Muscle layer of duodenum (tissue), 2 donors: ENCODE measurements at regions not wholly inside any gene's neighbourhood (a gene's known extent, or its start where the extent isn't known, plus 50 kb on each side); places are given as distances from the start of the nearest gene placed in this dataset.

ENCODE experiments used
- H3K27ac ChIP-seq: one replicate; pipeline ENCODE4 v1.7.0; 2013; ENCODE audit warnings: mild to moderate bottlenecking, low read length
- H3K27me3 ChIP-seq: one replicate; pipeline ENCODE4 v1.7.0; 2013; ENCODE audit warnings: low read depth, mild to moderate bottlenecking, control low read depth, low read length
- H3K36me3 ChIP-seq, 2 donors: one replicate each; pipeline ENCODE4 v1.7.0; 2013; ENCODE audit warnings: low read length in 2 of 2, control low read depth in 1 of 2, mild to moderate bottlenecking in 1 of 2; ENCODE audit not compliant: insufficient read depth in 2 of 2, control insufficient read depth in 1 of 2
- H3K4me1 ChIP-seq, 2 donors: one replicate each; pipeline ENCODE4 v1.7.0; 2013; ENCODE audit warnings: low read length in 2 of 2, mild to moderate bottlenecking in 2 of 2, control low read depth in 1 of 2, moderate library complexity in 1 of 2; ENCODE audit not compliant: insufficient read depth in 2 of 2, control insufficient read depth in 1 of 2
- H3K4me3 ChIP-seq, 2 donors: one replicate each; pipeline ENCODE4 v1.7.0; 2013; ENCODE audit warnings: low read length in 2 of 2, low read depth in 1 of 2, mild to moderate bottlenecking in 1 of 2
- H3K9me3 ChIP-seq, 2 donors: one replicate each; pipeline ENCODE4 v1.7.0; 2013; ENCODE audit warnings: low read length in 2 of 2, control low read depth in 1 of 2, mild to moderate bottlenecking in 1 of 2; ENCODE audit not compliant: control insufficient read depth in 1 of 2
- donor health status: healthy.

GRCh38 chr4:156676116-156676851 is 295.3 kb downstream of the PDGFC start:
- H3K9me3 ChIP-seq: no peaks in the 10 kb centered on the region
- H3K36me3 ChIP-seq: peaks cover 0 to 2% of the 10 kb centered on the region in 2 donors
- H3K27me3 ChIP-seq: no peaks in the 10 kb centered on the region
- H3K4me1 ChIP-seq: no peaks in the 10 kb centered on the region
- no peak overlapping the region for H3K4me3 ChIP-seq
- H3K27ac ChIP-seq: no peak overlapping the region

GRCh38 chr4:156673483-156673882 is 298.1 kb downstream of the PDGFC start:
- Histone ChIP-seq H3K36me3 (peaks cover 0 to 2% of the 10 kb centered on the region in 2 donors), H3K4me3 (no peak overlapping the region), H3K4me1 (no peaks in the 10 kb centered on the region), H3K27me3 (no peaks in the 10 kb centered on the region), H3K9me3 (no peaks in the 10 kb centered on the region), H3K27ac (no peak overlapping the region)

GRCh38 chr4:156672492-156673305 is 298.9 kb downstream of the PDGFC start:
- Histone ChIP-seq H3K27me3 (no peaks in the 10 kb centered on the region), H3K4me3 (no peak overlapping the region), H3K9me3 (no peaks in the 10 kb centered on the region), H3K4me1 (no peaks in the 10 kb centered on the region), H3K27ac (no peak overlapping the region), H3K36me3 (peaks cover 0 to 2% of the 10 kb centered on the region in 2 donors)

GRCh38 chr4:156665780-156666366 is 305.7 kb downstream of the PDGFC start:
- no peak overlapping the region for H3K27ac ChIP-seq
- no peaks in the 10 kb centered on the region for H3K9me3 ChIP-seq
- no peaks in the 10 kb centered on the region for H3K36me3 ChIP-seq
- H3K4me3 ChIP-seq: no peak overlapping the region
- H3K4me1 ChIP-seq: no peaks in the 10 kb centered on the region
- H3K27me3 ChIP-seq: no peaks in the 10 kb centered on the region

GRCh38 chr4:156663663-156664062 is 307.9 kb downstream of the PDGFC start:
- H3K4me3 ChIP-seq: no peak overlapping the region
- no peaks in the 10 kb centered on the region for H3K36me3 ChIP-seq
- H3K27me3 ChIP-seq: no peaks in the 10 kb centered on the region
- no peaks in the 10 kb centered on the region for H3K4me1 ChIP-seq
- no peaks in the 10 kb centered on the region for H3K9me3 ChIP-seq
- H3K27ac ChIP-seq: no peak overlapping the region

- no peaks in the 10 kb centered on the region for H3K36me3 ChIP-seq
- no peak overlapping the region for H3K4me3 ChIP-seq
- H3K4me1 ChIP-seq: no peaks in the 10 kb centered on the region
- no peak overlapping the region for H3K27ac ChIP-seq
- no peaks in the 10 kb centered on the region for H3K27me3 ChIP-seq
- no peaks in the 10 kb centered on the region for H3K9me3 ChIP-seq
These were observed 308.7 kb downstream of the PDGFC start for GRCh38 chr4:156662921-156663320.

DNA sequence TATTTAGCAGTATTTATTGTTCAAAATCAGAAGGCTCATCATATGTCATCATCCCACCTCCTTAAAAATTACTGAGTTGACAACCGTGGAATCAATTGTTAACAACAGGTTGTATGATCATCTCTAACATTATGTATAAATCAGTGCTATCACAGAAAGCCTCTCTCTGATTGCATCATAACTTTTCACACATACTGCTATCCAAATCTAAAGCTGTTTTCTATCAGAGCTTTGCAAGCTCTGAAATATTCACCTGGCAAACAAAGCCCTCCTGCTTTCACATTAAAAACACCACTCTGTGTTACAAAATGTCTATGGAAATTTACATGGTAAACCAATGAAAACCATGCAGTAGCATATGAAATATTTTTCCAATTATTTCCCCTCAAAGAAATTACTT is 310.0 kb downstream of the PDGFC start:
- Histone ChIP-seq H3K9me3 (no peaks in the 10 kb centered on the region), H3K4me1 (no peaks in the 10 kb centered on the region), H3K4me3 (no peak overlapping the region), H3K27me3 (no peaks in the 10 kb centered on the region), H3K27ac (no peak overlapping the region), H3K36me3 (no peaks in the 10 kb centered on the region)

GRCh38 chr4:156660465-156660864 is 311.1 kb downstream of the PDGFC start:
- H3K4me1 ChIP-seq: no peaks in the 10 kb centered on the region
- no peaks in the 10 kb centered on the region for H3K36me3 ChIP-seq
- H3K27me3 ChIP-seq: no peaks in the 10 kb centered on the region
- H3K4me3 ChIP-seq: no peak overlapping the region
- no peaks in the 10 kb centered on the region for H3K9me3 ChIP-seq
- no peak overlapping the region for H3K27ac ChIP-seq

- H3K9me3 ChIP-seq: no peaks in the 10 kb centered on the region
- no peak overlapping the region for H3K27ac ChIP-seq
- no peak overlapping the region for H3K4me3 ChIP-seq
- no peaks in the 10 kb centered on the region for H3K4me1 ChIP-seq
- H3K36me3 ChIP-seq: no peaks in the 10 kb centered on the region
- H3K27me3 ChIP-seq: no peaks in the 10 kb centered on the region
These were observed 311.6 kb downstream of the PDGFC start for GRCh38 chr4:156659983-156660382.

DNA sequence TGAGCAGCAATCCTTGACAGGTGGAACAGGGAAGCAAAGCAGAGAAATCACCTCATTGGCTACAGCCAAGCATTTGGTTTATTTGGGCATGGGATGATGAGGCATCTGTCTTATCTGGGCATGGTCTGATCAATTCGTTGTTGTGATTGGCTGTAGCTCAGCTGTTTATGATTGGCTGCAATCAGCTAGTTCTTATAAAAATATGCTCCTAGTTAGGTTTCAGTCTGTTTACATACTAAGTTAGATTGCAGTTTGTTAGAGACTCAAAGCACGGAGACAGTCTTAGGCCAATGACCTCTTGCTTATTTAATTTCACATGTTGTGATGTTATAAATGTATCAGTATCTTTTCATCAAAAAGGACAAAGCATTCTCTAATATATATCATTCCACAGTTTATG is 312.0 kb downstream of the PDGFC start:
- H3K27me3 ChIP-seq: no peaks in the 10 kb centered on the region
- no peaks in the 10 kb centered on the region for H3K9me3 ChIP-seq
- H3K4me1 ChIP-seq: no peaks in the 10 kb centered on the region
- H3K36me3 ChIP-seq: no peaks in the 10 kb centered on the region
- H3K27ac ChIP-seq: no peak overlapping the region
- no peak overlapping the region for H3K4me3 ChIP-seq

DNA sequence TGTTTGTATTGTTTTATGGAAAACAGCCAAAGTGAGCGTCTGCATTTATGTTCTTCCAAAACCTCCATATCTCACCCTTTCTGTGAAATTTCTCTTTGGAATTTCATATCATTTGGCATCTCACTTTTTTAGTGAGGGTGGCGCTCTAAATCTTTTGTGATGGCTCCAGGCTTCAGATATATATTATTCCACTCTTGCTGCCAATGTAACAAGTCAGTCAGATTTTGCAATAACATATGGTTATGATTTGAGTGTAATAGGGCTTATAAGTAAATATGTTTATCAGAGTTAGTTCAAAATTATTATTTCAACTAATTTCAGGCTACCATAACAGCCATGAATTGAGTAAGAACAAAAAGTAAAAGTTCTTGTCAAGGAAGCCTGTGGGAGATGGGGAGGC is 314.7 kb downstream of the PDGFC start:
- H3K27ac ChIP-seq: no peak overlapping the region
- H3K9me3 ChIP-seq: no peaks in the 10 kb centered on the region
- H3K27me3 ChIP-seq: no peaks in the 10 kb centered on the region
- H3K4me1 ChIP-seq: no peaks in the 10 kb centered on the region
- no peak overlapping the region for H3K4me3 ChIP-seq
- H3K36me3 ChIP-seq: no peaks in the 10 kb centered on the region
